GM23338 (cell line): ENCODE measurements at regions not wholly inside any gene's neighbourhood (a gene's known extent, or its start where the extent isn't known, plus 50 kb on each side); places are given as distances from the start of the nearest gene placed in this dataset.

ENCODE experiments used
- ATAC-seq: fragments of 200-7000 bp; cut with Tn5 transposase; 3 replicates; pipeline ENCODE4 v1.9.1; 2020
- DNase-seq: peaks from one replicate; pipeline ENCODE4 v3.0.0-alpha.2; 2015; ENCODE audit warnings: low spot score
- H2AFZ ChIP-seq: fragments of 200-600 bp; sonication (generic); 2 replicates; pipeline ENCODE4 v1.8.0; 2016; ENCODE audit warnings: antibody characterized with exemption, mild to moderate bottlenecking, moderate library complexity
- H3F3A ChIP-seq: fragments of 200-600 bp; sonication (generic); replicated peaks from 2 replicates; pipeline ENCODE4 v1.8.0; 2017; ENCODE audit warnings: antibody characterized with exemption, mixed run types, low read depth
- H3K27ac ChIP-seq: fragments of 200-600 bp; sonication (generic); 2 replicates; pipeline ENCODE4 v1.6.1; 2016; ENCODE audit warnings: low read depth
- H3K27me3 ChIP-seq: fragments of 200-600 bp; sonication (generic); 2 replicates; pipeline ENCODE4 v1.8.0; 2016; ENCODE audit warnings: mild to moderate bottlenecking, mixed run types, moderate library complexity; ENCODE audit not compliant: insufficient read depth
- H3K36me3 ChIP-seq: fragments of 200-600 bp; sonication (generic); 2 replicates; pipeline ENCODE4 v1.8.0; 2016; ENCODE audit warnings: mild to moderate bottlenecking; ENCODE audit not compliant: insufficient read depth
- H3K4me1 ChIP-seq: fragments of 200-600 bp; sonication (generic); 2 replicates; pipeline ENCODE4 v1.8.0; 2016; ENCODE audit warnings: mild to moderate bottlenecking, moderate library complexity; ENCODE audit not compliant: insufficient read depth
- H3K4me2 ChIP-seq: fragments of 200-600 bp; sonication (generic); 2 replicates; pipeline ENCODE4 v1.7.1; 2017; ENCODE audit warnings: mixed run types
- H3K4me3 ChIP-seq: fragments of 200-600 bp; sonication (generic); 2 replicates; pipeline ENCODE4 v1.6.1; 2016; ENCODE audit warnings: mixed run types
- H3K79me2 ChIP-seq: fragments of 200-600 bp; sonication (generic); replicated peaks from 2 replicates; pipeline ENCODE4 v1.8.0; 2017; ENCODE audit warnings: mild to moderate bottlenecking; ENCODE audit not compliant: insufficient read depth
- H3K9me2 ChIP-seq: fragments of 200-600 bp; sonication (generic); 2 replicates; pipeline ENCODE4 v1.8.0; 2017; ENCODE audit not compliant: insufficient read depth
- H4K20me1 ChIP-seq: fragments of 200-600 bp; sonication (generic); replicated peaks from 2 replicates; pipeline ENCODE4 v1.8.0; 2017; ENCODE audit warnings: mild to moderate bottlenecking; ENCODE audit not compliant: insufficient read depth
- H3K27ac Mint-ChIP-seq: 2 replicates; pipeline ENCODE4 v1.8.0; 2020; ENCODE audit warnings: inconsistent platforms, mild to moderate bottlenecking, moderate library complexity, mixed read lengths
- H3K27me3 Mint-ChIP-seq: 3 replicates; pipeline ENCODE4 v1.8.0; 2022; ENCODE audit warnings: low read depth, mild to moderate bottlenecking, moderate library complexity, mixed read lengths, inconsistent platforms; ENCODE audit not compliant: insufficient read depth, poor library complexity
- H3K36me3 Mint-ChIP-seq: 3 replicates; pipeline ENCODE4 v1.8.0; 2021; ENCODE audit warnings: low read depth, mild to moderate bottlenecking, inconsistent platforms, moderate library complexity, mixed read lengths
- H3K4me1 Mint-ChIP-seq: 3 replicates; pipeline ENCODE4 v1.8.0; 2020; ENCODE audit warnings: mild to moderate bottlenecking, inconsistent platforms, mixed read lengths
- H3K4me3 Mint-ChIP-seq: 3 replicates; pipeline ENCODE4 v1.8.0; 2021; ENCODE audit warnings: moderate library complexity, mild to moderate bottlenecking, inconsistent platforms, mixed read lengths
- H3K9me3 Mint-ChIP-seq: 3 replicates; pipeline ENCODE4 v1.8.0; 2020; ENCODE audit warnings: moderate library complexity, mild to moderate bottlenecking, inconsistent platforms, mixed read lengths
- CREB1 ChIP-seq: fragments of 250-450 bp; sonication (Bioruptor Pico); IDR thresholded peaks from 2 replicates; pipeline ENCODE4 v1.5.0; 2020; ENCODE audit warnings: low read depth, mild to moderate bottlenecking, moderate library complexity
- CTCF ChIP-seq, 2 experiments: fragments of 200-600 bp in 1 of 2; sonication (generic) in 1 of 2; conservative IDR thresholded peaks; 2 replicates each; pipeline versions ENCODE4 v1.5.1 to v1.6.1; 2016 to 2017; ENCODE audit warnings: antibody characterized with exemption in 2 of 2, low read depth in 2 of 2, mild to moderate bottlenecking in 2 of 2, moderate library complexity in 1 of 2
- EZH2 ChIP-seq: fragments of 200-600 bp; sonication (generic); IDR thresholded peaks from one replicate; pipeline ENCODE4 v1.8.0; 2017; ENCODE audit warnings: antibody characterized with exemption, mild to moderate bottlenecking, low read depth; ENCODE audit not compliant: unreplicated experiment
- JUNB ChIP-seq: IDR thresholded peaks from one replicate; pipeline ENCODE4 v1.6.1; 2016; ENCODE audit warnings: antibody characterized with exemption; ENCODE audit not compliant: unreplicated experiment
- POLR2AphosphoS5 ChIP-seq: IDR thresholded peaks from 2 replicates; pipeline ENCODE4 v1.6.1; 2016; ENCODE audit warnings: antibody characterized with exemption, low read depth
- REST ChIP-seq: IDR thresholded peaks from one replicate; pipeline ENCODE4 v1.6.1; 2018; ENCODE audit warnings: antibody characterized with exemption; ENCODE audit not compliant: unreplicated experiment
- ZNF114 ChIP-seq: fragments of 250-450 bp; sonication (Bioruptor Pico); IDR thresholded peaks from 2 replicates; pipeline ENCODE4 v1.5.0; 2020; ENCODE audit warnings: mild to moderate bottlenecking, moderate library complexity
- ZNF462 ChIP-seq: fragments of 250-450 bp; sonication (Bioruptor Pico); IDR thresholded peaks from 2 replicates; pipeline ENCODE4 v1.5.0; 2020; ENCODE audit warnings: mild to moderate bottlenecking, moderate library complexity

GRCh38 chrY:17122166-17122565, 757.9 kb downstream of the CDY2B start:
- H3K27ac ChIP-seq: no peak overlapping the region
- no peak overlapping the region for H3K4me2 ChIP-seq
- H3K36me3 ChIP-seq: no peaks in the 10 kb centered on the region
- no peaks in the 10 kb centered on the region for H3F3A ChIP-seq
- no peaks in the 10 kb centered on the region for H3K4me1 Mint-ChIP-seq
- TF ChIP-seq EZH2 (no peak), JUNB (no peak), CTCF (conservative IDR thresholded peaks at IDR 0.05; ENCODE audit: low read depth in 2 of 2) (no peak), CREB1 (no peak), POLR2AphosphoS5 (no peak), REST (no peak)
- H4K20me1 ChIP-seq: no peaks in the 10 kb centered on the region
- no peaks in the 10 kb centered on the region for H3K36me3 Mint-ChIP-seq
- no peaks in the 10 kb centered on the region for H3K79me2 ChIP-seq
- no peak overlapping the region for H3K4me3 Mint-ChIP-seq
- H3K27me3 ChIP-seq: no peaks in the 10 kb centered on the region
- no peaks in the 10 kb centered on the region for H3K4me1 ChIP-seq
- no peak overlapping the region for H3K4me3 ChIP-seq
- ATAC-seq (no peak), DNase-seq (no peak)
- no peak overlapping the region for H2AFZ ChIP-seq
- no peaks in the 10 kb centered on the region for H3K27me3 Mint-ChIP-seq
- H3K27ac Mint-ChIP-seq: no peak overlapping the region
- H3K9me2 ChIP-seq: no peaks in the 10 kb centered on the region
- no peaks in the 10 kb centered on the region for H3K9me3 Mint-ChIP-seq

GRCh38 chrY:17085303-17085702, 794.7 kb downstream of the CDY2B start:
- Histone ChIP-seq H4K20me1 (no peaks in the 10 kb centered on the region), H2AFZ (no peak overlapping the region), H3K9me2 (no peaks in the 10 kb centered on the region), H3K27me3 (no peaks in the 10 kb centered on the region), H3K4me3 (no peak overlapping the region), H3K4me1 (no peaks in the 10 kb centered on the region), H3K27ac (no peak overlapping the region), H3F3A (no peaks in the 10 kb centered on the region), H3K36me3 (no peaks in the 10 kb centered on the region), H3K79me2 (no peaks in the 10 kb centered on the region), H3K4me2 (no peak overlapping the region)
- Mint-ChIP-seq H3K27ac (no peak overlapping the region), H3K4me3 (no peak overlapping the region), H3K9me3 (no peaks in the 10 kb centered on the region; the same call in 2 of the 3 replicates), H3K27me3 (no peaks in the 10 kb centered on the region), H3K36me3 (no peaks in the 10 kb centered on the region), H3K4me1 (no peaks in the 10 kb centered on the region)
- ATAC-seq (no peak), DNase-seq (no peak)
- TF ChIP-seq POLR2AphosphoS5 (no peak), CREB1 (no peak), ZNF114 (CRISPR knock-in tag) (no peak), ZNF462 (CRISPR knock-in tag) (no peak), EZH2 (no peak)
